ENCODE measurements at regions not wholly inside any gene's neighbourhood (a gene's known extent, or its start where the extent isn't known, plus 50 kb on each side); places are given as distances from the start of the nearest gene placed in this dataset.

GRCh38 chr3:152642658-152643057 lies 192.3 kb upstream of the P2RY1 start:
- TF ChIP-seq ARNTL (CRISPR knock-in tag; IDR thresholded peaks at IDR 0.05; ENCODE audit: borderline replicate concordance, low read depth) (no peak), ISL1 (CRISPR knock-in tag; IDR thresholded peaks at IDR 0.05) (no peak), TSHZ2 (CRISPR knock-in tag; IDR thresholded peaks at IDR 0.05) (no peak), PATZ1 (CRISPR knock-in tag; IDR thresholded peaks at IDR 0.05; ENCODE audit: borderline replicate concordance) (no peak)

Data from SK-N-SH treated with all-trans-retinoic acid at 6 μM for 48 hours (cell line).